Mesodermal cell (in vitro differentiated cells): ENCODE measurements at regions not wholly inside any gene's neighbourhood (a gene's known extent, or its start where the extent isn't known, plus 50 kb on each side); places are given as distances from the start of the nearest gene placed in this dataset.
A peak's percentile ranks its signal among the peaks of the same experiment; 100 is the strongest.

ENCODE experiments used
- H3K27ac ChIP-seq: 2 replicates; pipeline ENCODE4 v1.7.0; 2013; ENCODE audit warnings: mild to moderate bottlenecking, low read depth, low read length, moderate library complexity; ENCODE audit not compliant: severe bottlenecking
- H3K36me3 ChIP-seq: 2 replicates; pipeline ENCODE4 v1.7.1; 2013; ENCODE audit warnings: mild to moderate bottlenecking, low read length, moderate library complexity; ENCODE audit not compliant: control insufficient read depth, insufficient read depth
- H3K4me1 ChIP-seq: one replicate; pipeline ENCODE4 v1.7.1; 2013; ENCODE audit warnings: mild to moderate bottlenecking, low read length; ENCODE audit not compliant: insufficient read depth, control insufficient read depth, poor library complexity, severe bottlenecking
- H3K4me3 ChIP-seq: 2 replicates; pipeline ENCODE4 v1.7.0; 2013; ENCODE audit warnings: low read length, control low read depth, mild to moderate bottlenecking; ENCODE audit not compliant: insufficient read depth, poor library complexity, severe bottlenecking; ENCODE audit errors: extremely low read depth
- H3K9me3 ChIP-seq: 2 replicates; pipeline ENCODE4 v1.7.1; 2013; ENCODE audit warnings: mild to moderate bottlenecking, low read length, moderate library complexity; ENCODE audit not compliant: control insufficient read depth
- WGBS, 2 experiments: methylation state at CpG; one replicate each; pipeline ENCODE4 v1.1.5; 2013; ENCODE audit warnings: missing lambda C conversion rate in 2 of 2; ENCODE audit not compliant: insufficient coverage in 2 of 2; 5-methylcytosine and 5-hydroxymethylcytosine counted together

DNA sequence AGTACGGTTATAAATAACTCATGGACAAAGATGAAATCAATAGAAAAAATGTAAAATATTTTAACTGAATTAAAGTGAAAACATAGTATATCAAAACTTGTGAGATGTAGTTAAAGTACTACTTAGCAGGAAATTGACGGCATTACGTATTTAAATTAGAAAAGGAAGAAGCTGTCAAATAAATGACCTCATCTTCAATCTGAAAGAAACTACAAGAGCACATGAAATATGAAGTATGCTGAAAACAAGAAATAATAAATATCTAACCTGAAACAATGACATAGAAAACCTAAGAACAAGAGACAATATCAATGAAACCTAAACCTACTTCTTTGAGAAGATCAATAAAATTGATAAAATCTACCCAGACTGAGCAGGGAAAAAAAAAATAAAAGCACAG, 122.2 kb upstream of the PDE4B start:
- no peak overlapping the region for H3K27ac ChIP-seq
- no peaks in the 10 kb centered on the region for H3K4me1 ChIP-seq
- no CpG with 5 or more reads among the region's 3 CpGs for WGBS, 2 experiments
- H3K9me3 ChIP-seq = no peaks in the 10 kb centered on the region
- H3K4me3 ChIP-seq = no peak overlapping the region
- no peaks in the 10 kb centered on the region for H3K36me3 ChIP-seq

- no peaks in the 10 kb centered on the region for H3K9me3 ChIP-seq
- H3K4me1 ChIP-seq = no peaks in the 10 kb centered on the region
- H3K36me3 ChIP-seq = no peaks in the 10 kb centered on the region
- WGBS, 2 experiments = 94 to 100% methylated on average over 2 of the region's 2 CpGs
- no peak overlapping the region for H3K4me3 ChIP-seq
- no peak overlapping the region for H3K27ac ChIP-seq
Measured at GRCh38 chr1:65674522-65674921, 118.2 kb upstream of the PDE4B start.

DNA sequence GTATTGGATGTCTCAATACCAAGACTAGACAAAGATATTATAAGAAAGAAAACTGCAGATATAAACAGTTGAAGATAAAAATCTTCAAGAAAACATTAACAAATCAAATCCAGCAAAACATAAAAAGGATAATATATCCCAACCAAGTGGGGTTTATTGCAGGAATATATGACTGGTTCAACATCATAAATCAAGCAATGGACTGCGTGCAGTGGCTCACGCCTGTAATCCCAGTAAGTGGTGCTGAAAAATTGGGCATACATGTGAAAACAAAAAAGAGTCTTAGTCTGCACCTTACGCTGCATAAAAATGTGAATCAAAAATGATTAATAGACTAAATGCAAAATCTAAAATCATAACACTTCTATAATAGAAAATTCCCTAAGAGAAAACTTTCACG, 112.9 kb upstream of the PDE4B start:
- Histone ChIP-seq H3K9me3 (no peaks in the 10 kb centered on the region), H3K36me3 (no peaks in the 10 kb centered on the region)
- WGBS, 2 experiments = 100% methylated on average over 2 of the region's 4 CpGs

DNA sequence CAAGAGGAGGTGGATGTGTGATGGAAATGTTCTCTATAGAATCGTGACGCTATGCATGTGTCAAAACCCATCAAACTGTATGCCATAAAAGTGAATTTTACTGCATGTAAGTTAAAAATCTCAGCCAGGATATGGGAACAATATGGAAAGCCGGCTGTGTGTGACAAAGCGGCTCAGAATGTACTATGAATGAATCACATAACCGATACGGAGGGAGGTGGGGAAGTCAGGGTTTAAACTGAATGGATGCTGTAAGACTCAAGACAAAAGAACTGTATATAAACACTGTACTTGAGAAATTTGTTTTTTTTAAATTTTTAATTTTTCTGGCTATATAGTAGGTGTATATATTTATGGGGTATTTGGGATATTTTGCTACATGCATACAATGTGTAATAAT, 111.6 kb upstream of the PDE4B start:
- Histone ChIP-seq H3K4me1 (no peaks in the 10 kb centered on the region), H3K9me3 (peaks cover 5% of the 10 kb centered on the region), H3K27ac (no peak overlapping the region), H3K4me3 (no peak overlapping the region), H3K36me3 (no peaks in the 10 kb centered on the region)
- 90 to 92% methylated on average over 4 to 6 of the region's 6 CpGs for WGBS, 2 experiments

More for the DNA sequence above, 112.9 kb upstream of the PDE4B start:
- Histone ChIP-seq H3K4me1 (no peaks in the 10 kb centered on the region), H3K27ac (no peak overlapping the region), H3K4me3 (no peak overlapping the region)

GRCh38 chr1:65687428-65688214, 105.1 kb upstream of the PDE4B start:
- H3K27ac ChIP-seq = peak overlapping the region; percentile 73
- WGBS, 2 experiments = 20% methylated on average over 1 to 5 of the region's 8 CpGs
- peaks cover 8% of the 10 kb centered on the region for H3K9me3 ChIP-seq
- H3K4me1 ChIP-seq = peaks cover 17% of the 10 kb centered on the region
- H3K4me3 ChIP-seq = no peak overlapping the region
- H3K36me3 ChIP-seq = no peaks in the 10 kb centered on the region

DNA sequence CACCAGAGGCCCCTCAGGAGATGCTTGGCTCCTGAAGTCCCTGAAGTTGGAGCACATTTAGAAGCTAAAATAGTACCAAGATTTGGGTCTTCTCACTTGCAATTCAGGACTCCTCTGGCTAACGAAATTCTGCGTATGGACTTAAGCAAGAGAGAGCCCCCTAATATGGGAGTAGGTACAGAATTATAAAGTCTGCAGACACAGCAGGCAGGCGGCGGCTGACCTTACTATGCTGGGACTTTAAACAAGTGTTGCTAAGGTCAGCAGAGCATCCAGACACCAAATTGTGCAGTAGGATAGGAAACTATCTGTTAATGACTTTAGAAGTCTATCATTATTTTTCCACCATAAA, 104.5 kb upstream of the PDE4B start:
- WGBS, 2 experiments = 85 to 100% methylated on average over 2 to 4 of the region's 4 CpGs

DNA sequence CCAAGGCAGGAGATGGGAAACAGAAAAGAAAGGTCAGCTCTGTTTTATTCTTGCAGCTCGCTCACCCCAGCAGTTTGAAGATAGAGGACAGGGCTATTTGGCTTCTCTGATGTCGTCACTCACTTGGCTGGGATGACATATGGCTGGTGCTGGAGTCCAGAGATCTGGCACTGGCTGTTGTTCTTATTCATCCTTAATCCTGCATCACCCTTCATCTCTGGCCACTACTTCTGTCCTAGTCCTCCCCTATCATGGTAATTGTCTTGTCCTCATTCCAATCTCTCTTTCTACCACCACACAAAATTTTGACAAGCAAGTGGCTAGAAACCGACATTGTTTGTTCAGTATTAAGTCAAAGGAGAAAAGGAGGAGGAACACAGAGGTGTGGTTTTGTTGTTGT, 103.8 kb upstream of the PDE4B start:
- no peaks in the 10 kb centered on the region for H3K36me3 ChIP-seq
- H3K27ac ChIP-seq = no peak overlapping the region
- H3K9me3 ChIP-seq = peaks cover 8% of the 10 kb centered on the region
- H3K4me3 ChIP-seq = no peak overlapping the region
- 86 to 100% methylated on average over 1 to 2 of the region's 3 CpGs for WGBS, 2 experiments
- H3K4me1 ChIP-seq = peaks cover 17% of the 10 kb centered on the region

More for the DNA sequence above, 104.5 kb upstream of the PDE4B start:
- no peak overlapping the region for H3K4me3 ChIP-seq
- peak overlapping the region; percentile 73 for H3K27ac ChIP-seq
- H3K9me3 ChIP-seq = peaks cover 8% of the 10 kb centered on the region
- no peaks in the 10 kb centered on the region for H3K36me3 ChIP-seq
- H3K4me1 ChIP-seq = peaks cover 17% of the 10 kb centered on the region

GRCh38 chr1:65691152-65691900, 101.4 kb upstream of the PDE4B start:
- Histone ChIP-seq H3K4me3 (no peak overlapping the region), H3K9me3 (peaks cover under 1% of the 10 kb centered on the region), H3K27ac (peak overlapping the region; percentile 41), H3K36me3 (no peaks in the 10 kb centered on the region), H3K4me1 (peaks cover 17% of the 10 kb centered on the region)
- 83 to 89% methylated on average over 2 to 4 of the region's 6 CpGs for WGBS, 2 experiments

DNA sequence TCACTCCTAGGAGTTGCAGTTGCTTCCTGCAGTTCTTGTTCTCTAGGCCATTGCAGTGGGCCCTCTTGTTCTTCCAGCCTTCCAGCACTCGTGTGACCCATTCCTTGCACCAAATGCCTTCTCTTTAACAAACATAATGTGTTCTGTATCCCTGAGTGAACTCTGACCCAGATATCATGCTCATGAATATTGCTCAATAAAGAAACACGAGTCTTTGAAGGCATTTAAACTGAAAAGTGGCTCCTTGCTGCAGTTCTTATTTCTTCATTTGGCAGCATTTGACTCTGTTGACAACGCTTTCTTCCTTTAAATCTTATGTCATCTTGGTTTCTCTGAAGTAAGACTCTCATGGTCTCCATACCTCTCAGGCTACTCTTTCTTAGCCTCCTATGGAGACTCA, 100.7 kb upstream of the PDE4B start:
- H3K36me3 ChIP-seq = no peaks in the 10 kb centered on the region
- H3K4me1 ChIP-seq = peaks cover 15% of the 10 kb centered on the region
- H3K27ac ChIP-seq = peak overlapping the region; percentile 41
- 91 to 97% methylated on average over 3 of the region's 3 CpGs for WGBS, 2 experiments
- H3K4me3 ChIP-seq = no peak overlapping the region
- H3K9me3 ChIP-seq = no peaks in the 10 kb centered on the region

DNA sequence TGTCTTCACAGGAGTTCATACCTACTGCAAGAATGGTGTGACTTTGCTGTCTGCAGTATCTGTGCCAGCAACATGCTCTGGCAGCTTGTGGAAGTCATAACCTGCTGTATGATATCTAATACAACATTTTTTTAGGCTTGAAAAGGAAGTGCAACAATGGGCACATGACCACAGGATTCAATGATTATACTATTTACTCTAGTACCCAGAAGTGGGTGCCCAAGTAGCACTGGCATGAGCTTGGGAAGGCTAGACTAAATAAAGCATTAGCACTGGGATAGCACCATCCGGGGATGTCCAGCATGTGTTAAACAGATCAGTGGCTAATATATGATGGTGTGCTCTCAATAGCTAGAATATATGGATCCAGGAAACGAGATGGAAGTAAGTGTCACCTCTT, 98.6 kb upstream of the PDE4B start:
- Histone ChIP-seq H3K9me3 (no peaks in the 10 kb centered on the region), H3K27ac (no peak overlapping the region), H3K4me1 (peaks cover 9% of the 10 kb centered on the region), H3K4me3 (no peak overlapping the region), H3K36me3 (no peaks in the 10 kb centered on the region)
- 92 to 100% methylated on average over 2 of the region's 2 CpGs for WGBS, 2 experiments

DNA sequence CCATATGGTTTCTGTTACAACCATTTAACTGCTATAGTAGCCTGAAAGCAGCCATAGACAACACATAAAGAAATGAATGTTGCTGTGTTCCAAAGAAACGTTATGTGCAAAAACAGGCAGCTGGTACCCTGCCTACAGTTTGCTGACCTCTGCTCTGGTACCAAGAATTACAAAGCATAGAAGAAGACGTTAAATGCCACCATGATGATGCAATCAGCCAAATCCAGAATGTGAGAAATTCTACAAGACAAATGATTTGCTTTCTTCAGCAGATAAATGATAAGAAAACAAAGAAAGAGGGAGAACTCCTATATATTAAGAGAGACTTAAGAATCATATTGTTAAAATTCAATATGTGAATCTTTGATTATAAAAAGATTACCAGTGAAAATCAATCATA, 97.8 kb upstream of the PDE4B start:
- Histone ChIP-seq H3K4me1 (peaks cover 9% of the 10 kb centered on the region), H3K27ac (no peak overlapping the region), H3K4me3 (no peak overlapping the region), H3K9me3 (no peaks in the 10 kb centered on the region), H3K36me3 (no peaks in the 10 kb centered on the region)
- 60% methylated on average over 1 of the region's 2 CpGs; no CpG with 5 or more reads in 1 of the 2 experiments for WGBS, 2 experiments
